ENCODE measurements at regions not wholly inside any gene's neighbourhood (a gene's known extent, or its start where the extent isn't known, plus 50 kb on each side); places are given as distances from the start of the nearest gene placed in this dataset.

DNA sequence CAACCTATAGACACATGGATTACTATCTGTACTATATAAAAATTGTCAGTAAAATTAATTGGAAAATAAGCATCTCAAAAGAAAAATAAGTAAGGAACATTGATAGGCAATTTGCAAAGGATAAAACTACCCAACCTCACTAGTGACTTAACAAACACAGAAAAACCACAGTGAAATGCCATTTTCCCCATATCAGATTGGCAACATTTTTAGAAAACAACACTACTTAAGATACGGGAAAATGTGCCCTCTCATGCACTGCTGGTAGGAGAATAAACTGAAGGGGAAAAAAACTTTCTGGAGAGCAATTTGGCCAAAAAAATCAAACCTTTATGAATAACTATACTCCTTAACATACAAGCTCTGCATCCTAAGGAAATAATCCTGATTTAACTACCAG is 254.0 kb downstream of the DEPDC1B start:
- TF ChIP-seq, protein P1, sequence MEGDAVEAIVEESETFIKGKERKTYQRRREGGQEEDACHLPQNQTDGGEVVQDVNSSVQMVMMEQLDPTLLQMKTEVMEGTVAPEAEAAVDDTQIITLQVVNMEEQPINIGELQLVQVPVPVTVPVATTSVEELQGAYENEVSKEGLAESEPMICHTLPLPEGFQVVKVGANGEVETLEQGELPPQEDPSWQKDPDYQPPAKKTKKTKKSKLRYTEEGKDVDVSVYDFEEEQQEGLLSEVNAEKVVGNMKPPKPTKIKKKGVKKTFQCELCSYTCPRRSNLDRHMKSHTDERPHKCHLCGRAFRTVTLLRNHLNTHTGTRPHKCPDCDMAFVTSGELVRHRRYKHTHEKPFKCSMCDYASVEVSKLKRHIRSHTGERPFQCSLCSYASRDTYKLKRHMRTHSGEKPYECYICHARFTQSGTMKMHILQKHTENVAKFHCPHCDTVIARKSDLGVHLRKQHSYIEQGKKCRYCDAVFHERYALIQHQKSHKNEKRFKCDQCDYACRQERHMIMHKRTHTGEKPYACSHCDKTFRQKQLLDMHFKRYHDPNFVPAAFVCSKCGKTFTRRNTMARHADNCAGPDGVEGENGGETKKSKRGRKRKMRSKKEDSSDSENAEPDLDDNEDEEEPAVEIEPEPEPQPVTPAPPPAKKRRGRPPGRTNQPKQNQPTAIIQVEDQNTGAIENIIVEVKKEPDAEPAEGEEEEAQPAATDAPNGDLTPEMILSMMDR (IDR thresholded peaks at IDR 0.05), result no peak
- TF ChIP-seq POLR2AphosphoS5 (IDR thresholded peaks at IDR 0.05), result no peak
- no peak for TF ChIP-seq EP300 (IDR thresholded peaks at IDR 0.05; ENCODE audit: low read depth)

All from transverse colon (tissue), 4 donors.